Posterior cingulate gyrus (tissue), 11 donors: ENCODE measurements at regions not wholly inside any gene's neighbourhood (a gene's known extent, or its start where the extent isn't known, plus 50 kb on each side); places are given as distances from the start of the nearest gene placed in this dataset.
"Not testable (repeated sequence)": the region's sequence is repeated elsewhere in the genome, so short reads cannot be mapped to it uniquely, and the experiment has no call there.

Experiments used
- DNase-seq, 10 donors: peaks; one replicate each; pipeline versions ENCODE4 v3.0.0 to v3.0.0-alpha.2; 2020 to 2021; ENCODE audit warnings: mixed read lengths in 3 of 10
- intact Hi-C: fragments of 100-400 bp; cut with DNase I; formaldehyde crosslinking; loops from one replicate; pipeline ENCODE4 v1.15.1; 2023

DNA sequence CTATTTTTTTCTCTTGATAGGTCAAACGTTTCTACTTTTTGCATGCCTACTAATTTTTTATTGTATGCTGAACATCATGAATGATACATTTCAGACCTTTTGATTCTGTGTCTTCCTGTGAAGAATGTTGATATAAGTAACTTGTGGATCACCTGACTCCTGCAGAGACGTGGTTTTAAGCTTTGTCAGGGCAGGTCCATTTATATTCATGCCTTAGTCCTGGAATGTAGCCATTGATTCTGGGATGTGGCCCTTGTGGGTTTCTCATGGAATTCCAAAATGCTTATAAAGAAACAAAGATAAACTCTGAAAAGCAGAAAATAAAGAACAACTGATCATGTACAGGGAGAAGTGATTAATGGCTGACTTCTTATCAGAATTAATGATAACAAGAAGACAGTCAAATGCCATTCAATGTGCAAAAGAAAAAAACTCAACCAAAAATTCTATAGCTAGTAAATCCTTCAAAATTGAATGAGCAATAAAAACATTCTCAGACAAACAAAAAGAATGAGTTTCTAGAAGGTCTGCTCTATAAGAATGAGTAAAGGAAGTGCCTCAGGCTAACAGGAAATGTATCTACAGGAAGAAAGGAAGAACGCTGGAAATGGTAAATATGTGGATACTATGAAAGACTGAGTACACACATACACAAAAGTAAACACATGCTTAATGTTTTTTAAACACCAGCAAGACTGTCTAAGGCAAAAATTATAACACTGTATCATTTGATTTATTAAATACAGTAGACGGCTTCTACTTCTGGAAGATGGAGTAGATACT, 284.8 kb upstream of the DIO3 start:
- no peak for DNase-seq
- intact Hi-C loops, result no loop called here

DNA sequence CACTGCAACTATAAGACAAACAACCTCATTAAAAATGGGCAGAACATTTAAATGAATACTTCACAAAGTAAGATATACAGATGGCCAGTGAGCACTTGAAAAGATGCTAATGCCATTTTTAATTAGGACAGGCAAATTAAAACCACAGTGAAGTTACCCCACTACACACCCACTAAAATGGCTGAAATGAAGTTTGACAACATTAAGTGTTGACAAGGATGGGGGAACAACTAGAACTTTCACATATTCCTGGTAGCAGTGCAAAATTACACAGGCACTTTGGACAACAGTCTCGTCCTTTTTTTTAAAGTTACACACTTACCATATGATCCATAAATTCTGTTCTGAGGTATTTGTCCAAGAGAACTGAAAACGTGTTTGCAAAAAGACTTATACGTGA, 278.9 kb upstream of the DIO3 start:
- DNase-seq, result no peak
- intact Hi-C loops, result no loop called here

DNA sequence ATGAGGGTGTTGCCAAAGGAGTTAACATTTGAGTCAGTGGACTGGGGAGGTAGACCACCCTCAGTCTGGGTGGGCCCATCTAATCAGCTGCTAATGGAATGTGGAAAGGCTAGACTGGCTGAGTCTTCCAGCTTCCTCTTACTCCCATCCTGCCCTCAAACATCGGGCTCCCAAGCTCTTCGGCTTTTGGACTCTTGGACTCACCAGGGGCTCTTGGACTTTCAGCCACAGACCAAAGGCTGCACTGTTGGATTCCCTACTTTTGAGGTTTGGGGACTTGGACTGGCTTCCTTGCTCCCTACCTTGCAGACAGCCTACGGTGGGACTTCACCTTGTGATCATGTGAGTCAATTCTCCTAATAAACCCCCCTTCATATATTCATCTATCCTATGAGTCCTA, 276.6 kb upstream of the DIO3 start:
- intact Hi-C loops, result no loop called here
- no peak for DNase-seq

DNA sequence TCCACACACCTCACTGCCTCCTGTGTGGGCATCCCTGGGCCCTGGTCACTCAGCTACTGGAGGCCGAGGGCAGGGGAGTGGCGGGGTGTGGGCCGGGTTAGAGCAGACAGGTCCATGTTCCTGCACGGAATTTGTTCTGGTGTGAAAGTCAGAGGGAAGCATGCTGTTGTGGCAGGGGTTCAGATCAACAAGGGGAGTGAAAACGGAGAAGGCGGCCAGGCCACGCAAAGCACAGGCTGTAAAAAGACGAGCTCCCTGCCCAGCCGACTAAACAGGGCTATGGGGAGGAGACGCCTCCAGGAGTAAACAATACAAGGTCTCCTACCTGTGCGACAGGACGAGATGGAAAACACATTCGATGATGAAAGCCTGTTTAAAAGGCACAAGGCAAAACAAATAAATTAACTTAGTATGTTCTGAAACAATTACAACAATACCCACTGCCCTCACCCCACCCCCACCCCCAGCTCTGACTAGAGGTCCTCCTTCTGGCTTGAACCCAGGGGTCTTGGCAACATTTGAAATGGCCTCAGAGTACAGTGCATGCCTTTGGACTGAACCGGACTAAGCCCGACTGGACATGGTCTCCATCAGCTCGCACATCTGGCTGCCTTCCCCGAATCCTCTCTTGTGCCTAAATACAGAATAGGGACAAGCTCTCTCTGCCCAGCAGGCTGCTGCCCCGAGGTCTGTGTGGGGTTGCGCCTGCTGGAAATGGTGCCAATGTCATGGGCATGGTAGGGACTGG, 274.9 kb upstream of the DIO3 start:
- DNase-seq, result no peak
- intact Hi-C loops, result no loop called here

DNA sequence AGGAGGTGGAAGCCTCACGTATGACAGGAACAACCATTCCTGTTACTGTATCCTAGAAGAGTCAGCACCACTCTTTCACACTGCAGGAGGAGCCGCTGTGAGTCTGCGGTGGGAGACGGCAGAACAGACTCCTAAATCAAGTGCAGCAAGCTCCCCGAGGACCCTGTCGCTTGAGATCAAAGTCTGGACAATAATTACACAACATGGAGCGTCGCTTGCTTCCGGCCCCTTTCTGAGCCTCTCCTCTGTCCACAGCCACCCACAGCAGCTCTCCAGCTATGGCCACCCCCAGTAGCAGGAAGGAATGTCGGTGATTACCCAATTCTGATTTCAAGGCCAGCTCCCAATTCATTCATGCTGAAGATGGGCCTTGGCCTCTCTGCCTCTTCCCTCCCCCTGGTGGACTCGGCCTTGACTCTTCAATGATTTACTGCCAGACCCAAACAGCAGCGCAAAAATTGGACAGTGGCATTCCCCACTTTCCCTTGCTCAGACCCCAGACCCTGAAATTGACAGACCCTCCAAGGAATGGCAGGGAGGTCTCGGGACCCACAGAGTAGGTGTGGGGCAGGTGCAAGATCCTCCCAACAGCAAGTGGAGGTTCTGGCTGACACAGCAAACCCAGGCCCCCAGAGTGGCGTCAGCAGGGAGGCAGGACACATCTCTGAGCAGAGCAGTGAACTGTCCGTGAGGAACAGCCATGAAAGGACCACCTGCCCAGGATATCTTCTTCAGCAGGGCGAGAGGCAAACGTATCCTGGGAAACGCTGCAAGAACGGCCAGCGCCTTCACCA, 272.7 kb upstream of the DIO3 start:
- no peak for DNase-seq
- intact Hi-C loops, result no loop called here

DNA sequence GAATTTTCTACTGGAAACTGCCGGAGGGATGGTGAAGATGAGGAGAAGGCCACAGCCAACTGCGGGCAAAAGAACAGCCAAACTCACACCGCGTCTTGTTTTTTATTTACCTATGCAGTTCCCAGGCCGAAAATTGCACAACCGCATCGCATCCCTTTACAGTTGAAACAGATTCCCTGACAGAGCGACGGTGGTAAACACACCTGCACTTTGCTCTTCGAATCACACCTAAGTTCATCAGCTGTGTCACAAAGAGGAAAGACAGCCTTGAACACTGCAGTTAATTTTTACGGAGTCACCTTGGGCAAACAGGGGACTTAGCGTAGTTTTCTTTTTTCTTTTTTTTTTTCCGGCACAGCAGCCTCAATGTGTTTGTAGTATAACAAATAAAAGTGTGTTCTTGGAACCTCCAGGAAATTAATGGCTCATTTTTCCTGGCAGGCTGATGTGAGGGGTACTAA, 272.0 kb upstream of the DIO3 start:
- intact Hi-C loops, result no loop called here
- no peak for DNase-seq

DNA sequence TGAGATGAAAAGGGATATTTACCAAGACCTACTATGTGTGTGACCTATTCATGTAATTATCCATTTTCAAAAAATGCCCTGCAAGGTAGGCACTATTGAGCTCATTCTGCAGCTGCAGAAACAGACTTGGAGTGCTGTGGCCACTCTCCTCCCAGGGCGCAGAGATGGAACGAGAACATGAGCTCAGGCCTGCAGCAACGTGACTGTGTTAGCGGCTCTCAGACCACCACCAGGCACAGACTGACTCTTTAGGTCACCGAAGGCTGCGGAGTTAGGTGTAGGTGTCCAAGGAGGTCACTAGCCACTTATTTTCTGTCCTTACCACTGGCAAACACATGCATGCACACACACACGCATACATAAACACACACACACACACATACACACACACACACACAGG, 271.4 kb upstream of the DIO3 start:
- DNase-seq, result no peak
- intact Hi-C loops, result no loop called here

DNA sequence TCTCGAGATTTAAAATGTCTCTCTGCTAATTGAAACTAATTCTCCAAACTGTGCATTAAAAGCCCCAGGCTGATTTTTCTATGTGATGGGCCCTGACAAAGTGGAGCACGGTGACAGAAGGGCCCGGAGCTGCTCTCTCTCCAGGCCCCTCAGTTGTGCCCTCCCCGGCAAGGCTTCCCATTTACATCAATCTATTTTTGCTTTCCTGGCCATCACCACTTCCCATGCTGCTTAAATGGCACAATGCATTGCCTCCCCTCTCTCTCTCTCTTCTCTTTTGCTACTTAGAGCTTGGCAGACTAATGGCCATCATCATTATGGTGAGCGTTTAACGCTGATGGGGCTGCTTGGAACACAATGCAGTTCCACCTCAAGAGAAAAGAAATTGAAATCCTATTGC, 270.7 kb upstream of the DIO3 start:
- intact Hi-C loops, result no loop called here
- DNase-seq, result no peak

DNA sequence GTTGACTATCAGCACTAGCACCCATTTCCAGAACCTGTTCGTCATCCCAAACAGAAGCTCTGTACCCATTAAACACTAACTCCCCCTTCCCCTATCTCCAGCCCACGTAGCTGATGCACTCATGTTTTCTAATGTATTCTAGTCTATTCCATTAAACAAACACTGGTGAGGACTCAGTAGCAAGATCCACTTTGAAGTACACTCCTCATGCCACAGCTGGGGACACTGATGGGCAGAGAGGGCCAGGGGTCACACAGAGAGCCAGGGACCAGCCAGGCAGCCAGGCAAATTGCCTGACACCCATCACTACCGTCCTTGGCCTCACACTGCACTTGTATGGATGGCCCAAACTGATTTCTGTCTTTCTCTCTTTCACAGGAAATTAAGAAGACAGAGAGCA, 269.9 kb upstream of the DIO3 start:
- intact Hi-C loops, result no loop called here
- no peak for DNase-seq

DNA sequence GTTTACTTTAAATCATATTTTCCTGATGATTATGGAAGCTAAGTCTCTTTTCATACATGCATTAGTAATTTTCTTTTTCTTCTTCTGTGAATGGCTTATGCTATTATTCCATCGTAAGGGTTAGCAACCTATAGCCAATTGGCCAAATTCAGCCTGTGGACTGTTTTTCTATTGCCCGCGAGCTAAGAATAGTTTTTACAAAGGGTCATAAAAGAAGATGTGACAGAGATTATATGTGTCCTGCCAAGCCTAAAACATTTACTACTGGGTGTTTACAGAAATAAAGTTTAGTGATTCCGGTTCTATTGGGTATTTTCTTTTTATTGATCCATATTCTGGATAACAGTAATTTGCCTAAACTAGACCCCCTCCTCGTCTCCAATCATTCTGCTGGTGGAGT, 268.8 kb upstream of the DIO3 start:
- no peak for DNase-seq
- intact Hi-C loops, result no loop called here

DNA sequence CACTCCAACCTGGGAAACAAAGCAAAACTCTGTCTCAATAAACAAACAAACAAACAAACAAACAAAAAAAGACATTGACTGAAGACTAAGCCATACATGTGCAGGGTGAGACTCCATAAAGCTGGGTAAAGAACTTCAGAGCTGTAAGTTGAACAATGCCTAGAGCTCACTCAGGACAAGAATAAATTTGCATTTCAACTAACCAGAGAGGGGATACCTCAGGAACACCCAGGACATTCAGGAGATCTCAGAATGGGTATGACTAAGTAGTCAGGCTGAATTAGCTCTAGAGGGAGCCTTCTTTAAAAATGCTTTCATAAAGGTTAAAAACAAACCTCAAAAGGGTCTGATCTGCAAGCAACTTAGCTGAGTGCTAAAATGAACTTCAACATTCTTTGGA, 267.7 kb upstream of the DIO3 start:
- DNase-seq, result no peak
- intact Hi-C loops, result no loop called here

DNA sequence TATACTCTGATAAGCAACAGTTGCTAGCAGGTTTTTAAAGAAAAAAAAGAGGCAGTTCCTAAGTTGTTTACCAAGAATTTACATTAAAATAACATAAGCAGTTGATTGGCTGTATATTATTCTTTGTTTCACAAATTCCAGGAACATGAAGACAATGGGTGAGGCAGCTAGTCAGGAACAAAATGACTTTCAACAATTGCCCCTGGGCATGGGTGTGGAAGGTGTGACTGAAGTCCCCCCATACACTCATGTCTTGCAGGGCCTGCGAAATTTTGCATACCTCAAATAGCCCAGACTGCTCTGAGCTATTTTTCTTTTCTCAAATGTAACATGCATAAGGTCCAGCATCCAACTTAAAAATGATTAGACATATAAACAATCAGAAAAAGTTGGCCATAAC, 267.2 kb upstream of the DIO3 start:
- DNase-seq, result no peak
- intact Hi-C loops, result no loop called here

DNA sequence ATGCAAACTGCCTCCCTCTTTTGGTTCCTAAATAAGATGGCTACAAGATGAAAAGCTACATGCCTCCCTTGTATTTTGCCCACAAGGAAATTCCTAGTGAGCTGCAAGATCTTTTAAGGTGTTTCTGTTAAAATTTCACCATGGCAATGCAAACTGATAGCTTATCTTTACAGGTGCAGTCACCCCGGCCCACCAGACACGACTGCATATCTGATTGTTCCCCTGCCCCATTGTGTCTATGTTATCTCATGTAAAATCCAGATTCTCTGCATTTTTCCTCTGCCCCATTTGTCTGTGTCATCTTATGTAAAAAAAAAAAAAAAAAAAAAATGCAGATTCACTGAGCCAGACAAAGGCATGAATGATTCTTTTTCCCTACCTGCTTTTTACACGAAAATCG, 261.5 kb upstream of the DIO3 start:
- DNase-seq, intact Hi-C loops: not testable (repeated sequence)

DNA sequence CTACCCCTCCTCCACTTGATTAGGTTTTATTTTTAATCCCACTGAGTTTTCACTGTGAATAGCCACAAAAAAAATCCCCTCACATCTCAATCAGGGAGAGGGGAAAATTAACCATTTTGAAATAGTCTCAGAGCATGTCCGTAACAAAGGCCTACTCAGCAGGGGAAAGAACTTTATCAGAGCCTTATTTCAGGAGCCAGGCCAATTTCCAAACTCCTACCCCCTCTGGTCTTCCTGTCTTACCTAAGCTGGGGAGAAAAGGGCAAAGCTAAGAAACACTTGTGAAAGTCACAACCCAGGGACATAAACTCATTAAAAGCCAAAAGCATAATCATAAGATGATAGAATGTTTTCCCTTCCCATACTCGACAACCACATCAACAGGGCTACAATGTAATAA, 260.3 kb upstream of the DIO3 start:
- intact Hi-C loops, result no loop called here
- no peak for DNase-seq

DNA sequence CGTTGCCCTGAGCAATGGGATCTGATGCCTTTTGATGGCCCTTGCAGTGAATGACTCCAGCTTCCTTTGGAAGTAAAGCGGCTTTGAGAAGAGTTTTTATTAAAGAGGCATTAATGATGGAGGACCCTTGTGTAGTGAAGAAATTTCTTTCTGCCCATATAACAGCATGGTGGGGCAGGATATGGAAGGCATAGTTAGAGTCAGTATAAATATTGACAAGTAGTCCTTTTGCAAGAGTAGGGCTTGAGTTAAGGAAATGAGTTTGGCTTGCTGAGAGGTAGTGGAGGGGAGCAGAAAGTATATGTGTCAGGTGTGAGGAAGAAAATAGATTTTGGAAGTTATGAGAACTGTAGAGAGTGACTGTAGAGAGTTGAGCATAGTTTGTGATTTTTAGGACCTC, 254.1 kb upstream of the DIO3 start:
- DNase-seq, intact Hi-C loops: not testable (repeated sequence)

DNA sequence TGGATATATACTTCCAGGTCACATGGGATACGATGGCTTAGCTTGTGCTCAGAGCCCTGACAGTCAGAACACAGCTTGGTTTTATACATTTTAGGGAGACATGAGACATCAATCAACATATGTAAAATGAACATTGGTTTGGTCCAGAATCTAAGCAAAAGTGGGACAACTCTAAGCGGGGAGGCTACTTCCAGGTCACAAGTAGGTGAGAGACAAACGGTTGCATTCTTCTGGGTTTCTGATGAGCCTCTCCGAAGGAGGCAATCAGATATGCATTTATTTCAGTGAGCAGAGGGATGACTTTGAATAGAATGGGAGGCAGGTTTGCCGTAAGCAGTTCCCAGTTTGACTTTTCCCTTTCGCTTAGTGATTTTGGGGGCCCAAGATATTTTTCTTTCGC, 250.1 kb upstream of the DIO3 start:
- intact Hi-C loops, DNase-seq: not testable (repeated sequence)

DNA sequence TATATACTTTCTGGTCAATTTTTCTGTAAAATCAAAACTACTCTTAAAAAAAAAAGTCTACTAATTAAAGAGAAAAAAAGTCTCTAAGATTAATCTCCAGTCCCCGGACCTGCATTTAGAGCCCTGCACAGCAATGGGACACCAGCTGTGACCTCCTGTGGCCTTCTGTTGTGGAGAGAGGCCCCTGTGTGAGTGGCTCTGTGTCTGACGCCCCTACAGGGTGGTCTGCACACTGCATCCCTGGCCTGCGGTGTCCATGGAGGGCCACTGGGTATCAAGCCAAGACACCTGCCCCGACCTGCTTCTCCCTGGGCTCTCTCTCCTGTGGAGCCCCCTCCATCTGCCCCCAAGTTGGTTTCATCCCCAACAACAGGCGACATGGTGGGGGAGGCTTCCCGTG, 248.0 kb upstream of the DIO3 start:
- intact Hi-C loops, result no loop called here
- DNase-seq, result no peak

DNA sequence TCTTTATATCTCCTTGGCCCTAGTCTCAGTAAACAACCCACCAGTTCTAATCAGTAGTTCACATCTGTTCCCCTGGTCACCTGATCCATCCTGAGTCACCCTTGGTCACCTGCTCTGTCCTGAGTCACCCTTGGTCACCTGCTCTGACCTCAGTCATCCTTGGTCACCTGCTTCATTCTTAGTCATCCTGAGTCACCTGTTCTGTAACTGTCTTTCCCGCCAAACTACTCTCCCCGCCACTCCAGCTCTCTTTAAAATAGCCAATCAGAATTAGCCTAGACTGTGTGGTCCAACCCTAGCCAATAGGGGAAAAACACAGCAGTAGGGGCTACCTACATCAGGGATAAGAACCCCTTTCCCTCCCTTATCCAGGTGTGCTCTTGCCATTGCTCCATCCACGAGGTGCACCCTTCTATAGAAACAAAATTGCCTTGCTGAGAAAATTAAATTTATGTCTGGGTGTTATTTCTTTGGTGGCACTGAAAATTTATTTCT, 245.4 kb upstream of the DIO3 start:
- intact Hi-C loops, result no loop called here
- DNase-seq, result no peak

DNA sequence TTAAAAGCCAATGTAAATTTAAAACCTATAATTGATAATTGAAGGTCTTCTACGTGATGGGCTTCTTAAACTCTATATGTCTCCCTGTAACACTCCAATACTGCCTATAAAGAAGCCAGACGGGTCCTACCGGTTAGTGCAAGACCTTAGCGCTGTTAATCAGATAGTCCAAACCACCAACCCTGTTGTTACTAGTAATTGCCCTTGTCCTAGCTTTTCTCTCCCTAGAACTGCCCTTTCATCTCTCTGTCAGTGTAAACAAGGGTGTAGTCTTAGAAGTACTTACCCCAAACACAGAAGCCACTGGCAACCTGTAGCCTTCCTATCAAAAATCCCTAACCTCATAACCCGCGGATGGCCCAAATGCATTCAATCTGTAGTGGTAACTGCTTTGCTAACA, 243.0 kb upstream of the DIO3 start:
- DNase-seq, result no peak
- intact Hi-C loops, result no loop called here

DNA sequence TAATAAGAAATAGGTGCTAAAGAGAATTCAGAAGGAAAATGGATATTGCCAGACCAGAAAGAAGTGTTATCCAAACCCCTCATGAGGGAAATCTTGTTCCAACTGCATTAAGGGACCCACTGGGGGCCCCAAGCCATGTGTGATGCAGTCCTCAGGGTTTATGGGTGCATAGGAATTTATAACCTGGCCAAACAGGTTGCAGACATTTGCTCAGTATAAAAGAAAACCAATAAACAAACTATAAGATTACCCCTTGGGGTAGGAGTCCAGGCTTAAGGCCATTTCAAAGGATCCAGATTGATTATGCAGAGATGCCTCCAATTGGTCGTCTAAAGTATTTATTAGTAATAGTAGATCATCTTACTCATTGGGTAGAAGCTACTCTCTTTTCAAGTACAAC, 240.9 kb upstream of the DIO3 start:
- DNase-seq, result no peak
- intact Hi-C loops, result no loop called here

DNA sequence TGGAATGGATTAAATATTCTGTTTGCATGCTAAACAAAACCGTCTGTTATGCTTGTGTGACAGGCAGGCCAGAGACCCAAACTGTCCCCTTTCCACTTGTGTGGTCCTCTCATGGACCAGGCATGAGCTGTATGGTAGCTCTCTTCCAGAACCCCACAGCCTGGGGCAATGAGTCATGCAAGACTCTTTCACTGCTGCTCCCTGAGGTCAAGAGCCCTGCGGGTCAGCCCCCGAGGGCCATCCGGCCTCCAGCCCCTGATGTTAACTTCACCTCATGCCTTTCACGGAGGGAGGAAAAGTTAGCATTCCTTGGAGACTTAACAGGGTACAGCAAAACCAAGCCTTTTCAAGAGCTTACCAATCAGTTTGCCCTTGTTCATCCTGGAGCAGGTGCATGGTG, 239.1 kb upstream of the DIO3 start:
- no peak for DNase-seq
- intact Hi-C loops, result no loop called here
